HepG2 (cell line): ENCODE measurements at regions not wholly inside any gene's neighbourhood (a gene's known extent, or its start where the extent isn't known, plus 50 kb on each side); places are given as distances from the start of the nearest gene placed in this dataset.

Experiments
- ATAC-seq: fragments of 200-7000 bp; cut with Tn5 transposase; 3 replicates; pipeline ENCODE4 v1.9.1; 2020; ENCODE audit warnings: mild to moderate bottlenecking, moderate library complexity
- BruUV-seq: library from RNA; stranded (reverse); fragments of 400-500 nt; replicated peaks from 2 replicates; lab custom pipeline; 2021; lab: Mats Ljungman, UMichigan
- CTCF ChIA-PET: fragments of 300-600 bp; formaldehyde crosslinking; extraction: SDS; loops from one replicate; lab custom pipeline; 2021; ENCODE audit warnings: low total read pairs, inconsistent platforms, low intra/inter-chr PET ratio; lab: Yijun Ruan, JAX
- POLR2A ChIA-PET: fragments of 350-600 bp; sonication (Branson Sonifier 250); formaldehyde crosslinking; loops from one replicate; lab custom pipeline; 2020; ENCODE audit warnings: antibody characterized with exemption, inconsistent platforms; lab: Yijun Ruan, JAX
- DNase-seq: peaks from one replicate; pipeline ENCODE4 v3.0.0-alpha.2; 2015; ENCODE audit warnings: low spot score
- FAIRE-seq: peaks from 3 replicates; lab custom pipeline; 2011; peaks lifted over from hg19 to GRCh38; lab: Jason Lieb, UNC
- H2AFZ ChIP-seq: one replicate; pipeline ENCODE4 v1.6.1; 2011; ENCODE audit warnings: low read length, inconsistent platforms
- H3K27ac ChIP-seq: fragments of 300-600 bp; 3 replicates; pipeline ENCODE4 v1.8.0; 2011; ENCODE audit warnings: mixed run types, mild to moderate bottlenecking, mixed read lengths, low read length, inconsistent platforms; ENCODE audit not compliant: insufficient read depth; ENCODE audit errors: extremely low read length
- H3K27me3 ChIP-seq, 2 experiments: fragments of 200-600 bp in 1 of 2; 2 replicates in 1 of 2; 3 replicates in 1 of 2; pipeline versions ENCODE4 v1.6.0 to v1.8.0; 2011; ENCODE audit warnings: low read length in 2 of 2, mild to moderate bottlenecking in 2 of 2, moderate library complexity in 2 of 2, inconsistent platforms in 1 of 2; ENCODE audit not compliant: insufficient read depth in 2 of 2, control insufficient read depth in 1 of 2
- H3K36me3 ChIP-seq, 2 experiments: fragments of 200-600 bp in 1 of 2; replicated peaks in 1 of 2; 2 replicates in 1 of 2; 3 replicates in 1 of 2; pipeline versions ENCODE4 v1.5.1 to v1.8.0; 2011; ENCODE audit warnings: low read length in 2 of 2, inconsistent platforms in 1 of 2; ENCODE audit not compliant: insufficient read depth in 2 of 2, control insufficient read depth in 1 of 2
- H3K4me1 ChIP-seq: 2 replicates; pipeline ENCODE4 v1.5.1; 2012; ENCODE audit warnings: low read length, inconsistent platforms; ENCODE audit not compliant: insufficient read depth
- H3K4me2 ChIP-seq: 2 replicates; pipeline ENCODE4 v1.6.0; 2011; ENCODE audit warnings: low read depth, low read length, inconsistent platforms
- H3K4me3 ChIP-seq, 3 experiments: fragments of 200-600 bp in 1 of 3; sonication (generic), shearing (Covaris generic) in 1 of 3; replicated peaks in 1 of 3; 2 replicates each; pipeline ENCODE4 v1.5.1; 2011 to 2016; ENCODE audit warnings: low read length in 3 of 3, inconsistent platforms in 2 of 3, low read depth in 2 of 3, mild to moderate bottlenecking in 2 of 3, control low read depth in 1 of 3, mixed read lengths in 1 of 3; ENCODE audit not compliant: insufficient read depth in 1 of 3
- H3K79me2 ChIP-seq: one replicate; pipeline ENCODE4 v1.6.1; 2011; ENCODE audit warnings: low read length, inconsistent platforms; ENCODE audit not compliant: insufficient read depth
- H3K9ac ChIP-seq: 2 replicates; pipeline ENCODE4 v1.6.0; 2011; ENCODE audit warnings: mild to moderate bottlenecking, low read depth, low read length, inconsistent platforms; ENCODE audit not compliant: insufficient read depth
- H3K9me3 ChIP-seq: 2 replicates; pipeline ENCODE4 v1.5.1; 2012; ENCODE audit warnings: mild to moderate bottlenecking, low read length
- H4K20me1 ChIP-seq: 2 replicates; pipeline ENCODE4 v1.6.0; 2011; ENCODE audit warnings: inconsistent platforms, mild to moderate bottlenecking, low read length, moderate library complexity; ENCODE audit not compliant: insufficient read depth
- ATF7-NPFF ChIP-seq: sonication (generic); formaldehyde crosslinking; IDR thresholded peaks from 2 replicates; pipeline ENCODE4 v1.8.1; 2023; ENCODE audit warnings: mild to moderate bottlenecking, low read depth, missing genetic modification reagents, moderate library complexity
- CEBPG ChIP-seq: IDR thresholded peaks from 2 replicates; pipeline ENCODE4 v1.6.1; 2016
- CENPT ChIP-seq: sonication (generic); formaldehyde crosslinking; IDR thresholded peaks from 2 replicates; pipeline ENCODE4 v1.8.0; 2022; ENCODE audit warnings: low read depth, mild to moderate bottlenecking, moderate library complexity, missing genetic modification reagents
- CENPX ChIP-seq: sonication (generic); formaldehyde crosslinking; IDR thresholded peaks from 2 replicates; pipeline ENCODE4 v1.9.0; 2021; ENCODE audit warnings: mild to moderate bottlenecking, missing genetic modification reagents, moderate library complexity
- FOXK2 ChIP-seq: fragments of 450-650 bp; IDR thresholded peaks from 2 replicates; pipeline ENCODE4 v1.6.1; 2016
- KDM6A ChIP-seq: IDR thresholded peaks from 2 replicates; pipeline ENCODE4 v1.6.1; 2016; ENCODE audit warnings: low read depth
- MIXL1 ChIP-seq: IDR thresholded peaks from 2 replicates; pipeline ENCODE4 v1.6.1; 2016
- NFIB ChIP-seq: sonication (generic); formaldehyde crosslinking; IDR thresholded peaks from 2 replicates; pipeline ENCODE4 v1.9.0; 2021; ENCODE audit warnings: missing genetic modification reagents, mild to moderate bottlenecking, borderline replicate concordance
- NFKB2 ChIP-seq: sonication (generic); formaldehyde crosslinking; IDR thresholded peaks from 2 replicates; pipeline ENCODE4 v1.4.0; 2020; ENCODE audit warnings: missing genetic modification reagents, borderline replicate concordance
- RARA ChIP-seq: IDR thresholded peaks from 2 replicates; pipeline ENCODE4 v1.6.1; 2016; ENCODE audit warnings: missing genetic modification reagents, missing compliant biosample characterization
- SOX13 ChIP-seq, 3 experiments: fragments of 450-650 bp in 1 of 3; sonication (generic) in 1 of 3; formaldehyde crosslinking in 1 of 3; IDR thresholded peaks in 2 of 3; conservative IDR thresholded peaks in 1 of 3; 2 replicates each; pipeline versions ENCODE4 v1.5.0 to v1.6.1; 2016 to 2020; ENCODE audit warnings: antibody characterized with exemption in 1 of 3, mild to moderate bottlenecking in 1 of 3, missing compliant biosample characterization in 1 of 3, missing genetic modification reagents in 1 of 3, moderate library complexity in 1 of 3
- ZFY ChIP-seq: sonication (generic); formaldehyde crosslinking; IDR thresholded peaks from 2 replicates; pipeline ENCODE4 v1.4.0; 2020; ENCODE audit warnings: missing genetic modification reagents
- ZNF749 ChIP-seq: sonication (generic); formaldehyde crosslinking; IDR thresholded peaks from 2 replicates; pipeline ENCODE4 v1.8.0; 2022; ENCODE audit warnings: mild to moderate bottlenecking, missing genetic modification reagents, moderate library complexity, borderline replicate concordance
- ZNF891 ChIP-seq: sonication (generic); formaldehyde crosslinking; IDR thresholded peaks from 2 replicates; pipeline ENCODE4 v1.5.0; 2020; ENCODE audit warnings: mild to moderate bottlenecking, missing genetic modification reagents
- in situ Hi-C: cut with HindIII; loops from 2 replicates; pipeline ENCODE4 v1.10.0; 2017; ENCODE audit warnings: low pct_unique_long_range_greater_than_20kb; ENCODE audit not compliant: extremely low pct_ligation_motif_present
- intact Hi-C: fragments of 100-400 bp; cut with micrococcal nuclease; formaldehyde crosslinking; loops from one replicate; pipeline ENCODE4 v1.10.0; 2022; ENCODE audit not compliant: unreplicated experiment
- TF ChIP-seq, protein P1 (sequence below): sonication (generic); formaldehyde crosslinking; IDR thresholded peaks from 2 replicates; pipeline ENCODE4 v1.4.0; 2020; ENCODE audit warnings: missing genetic modification reagents, borderline replicate concordance
- TF ChIP-seq, protein P2 (sequence below): sonication (generic); formaldehyde crosslinking; IDR thresholded peaks from 2 replicates; pipeline ENCODE4 v1.8.0; 2022; ENCODE audit warnings: mild to moderate bottlenecking, missing genetic modification reagents, borderline replicate concordance
- TF ChIP-seq, protein P3 (sequence below), 2 experiments: sonication (generic) in 1 of 2; formaldehyde crosslinking in 1 of 2; IDR thresholded peaks; 2 replicates each; pipeline versions ENCODE4 v1.4.0 to v1.6.1; 2016 to 2020; ENCODE audit warnings: borderline replicate concordance in 1 of 2, low read depth in 1 of 2, mild to moderate bottlenecking in 1 of 2, missing genetic modification reagents in 1 of 2

DNA sequence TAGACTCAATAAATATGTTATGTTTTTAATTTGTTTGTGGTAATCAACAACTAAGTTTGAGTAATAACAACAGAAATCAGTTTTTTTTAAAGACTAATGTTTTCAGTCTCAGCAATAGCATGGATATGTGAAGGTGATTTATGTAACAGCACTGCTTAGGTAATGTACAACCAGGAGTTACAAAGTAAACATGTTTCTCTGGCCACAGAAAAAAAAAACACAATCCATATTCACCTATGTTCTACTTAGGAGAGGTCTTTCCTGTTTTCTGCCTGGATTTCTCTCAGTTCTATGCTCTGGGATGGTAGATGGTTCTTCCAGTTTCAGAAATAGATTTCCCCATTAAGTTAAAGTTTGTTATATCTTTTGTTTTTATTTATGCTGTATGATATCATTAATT is 579.4 kb downstream of the SI start:
- no peak overlapping the region; a peak in 1 of 6 replicates for H3K4me3 ChIP-seq
- intact Hi-C loops (loop anchor here (1.0 kb wide), 1 partner anchor 21 kb away; no protein-coding TSS in a partner anchor), in situ Hi-C loops (no loop called here)
- H3K27ac ChIP-seq: no peak overlapping the region
- H3K9me3 ChIP-seq: no peaks in the 10 kb centered on the region
- ChIA-PET CTCF (no interaction called here), POLR2A (no interaction called here)
- no peak overlapping the region for H3K9ac ChIP-seq
- no peaks in the 10 kb centered on the region for H3K79me2 ChIP-seq
- peaks cover 13% of the 10 kb centered on the region for H3K4me1 ChIP-seq
- DNase-seq (peak; percentile 44), FAIRE-seq (no peak), ATAC-seq (peak; percentile 91)
- no peaks in the 10 kb centered on the region for H3K27me3 ChIP-seq
- H4K20me1 ChIP-seq: no peaks in the 10 kb centered on the region
- BruUV-seq: no TSS peak
- H3K4me2 ChIP-seq: peak overlapping the region; percentile 35; the same call in 1 of the 2 replicates
- no peaks in the 10 kb centered on the region for H3K36me3 ChIP-seq
- no peak overlapping the region for H2AFZ ChIP-seq
- no peak for TF ChIP-seq NFKB2 (CRISPR knock-in tag)
- TF ChIP-seq, protein P1, sequence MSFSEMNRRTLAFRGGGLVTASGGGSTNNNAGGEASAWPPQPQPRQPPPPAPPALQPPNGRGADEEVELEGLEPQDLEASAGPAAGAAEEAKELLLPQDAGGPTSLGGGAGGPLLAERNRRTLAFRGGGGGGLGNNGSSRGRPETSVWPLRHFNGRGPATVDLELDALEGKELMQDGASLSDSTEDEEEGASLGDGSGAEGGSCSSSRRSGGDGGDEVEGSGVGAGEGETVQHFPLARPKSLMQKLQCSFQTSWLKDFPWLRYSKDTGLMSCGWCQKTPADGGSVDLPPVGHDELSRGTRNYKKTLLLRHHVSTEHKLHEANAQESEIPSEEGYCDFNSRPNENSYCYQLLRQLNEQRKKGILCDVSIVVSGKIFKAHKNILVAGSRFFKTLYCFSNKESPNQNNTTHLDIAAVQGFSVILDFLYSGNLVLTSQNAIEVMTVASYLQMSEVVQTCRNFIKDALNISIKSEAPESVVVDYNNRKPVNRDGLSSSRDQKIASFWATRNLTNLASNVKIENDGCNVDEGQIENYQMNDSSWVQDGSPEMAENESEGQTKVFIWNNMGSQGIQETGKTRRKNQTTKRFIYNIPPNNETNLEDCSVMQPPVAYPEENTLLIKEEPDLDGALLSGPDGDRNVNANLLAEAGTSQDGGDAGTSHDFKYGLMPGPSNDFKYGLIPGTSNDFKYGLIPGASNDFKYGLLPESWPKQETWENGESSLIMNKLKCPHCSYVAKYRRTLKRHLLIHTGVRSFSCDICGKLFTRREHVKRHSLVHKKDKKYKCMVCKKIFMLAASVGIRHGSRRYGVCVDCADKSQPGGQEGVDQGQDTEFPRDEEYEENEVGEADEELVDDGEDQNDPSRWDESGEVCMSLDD (CRISPR knock-in tag): no peak
- TF ChIP-seq SOX13 (IDR thresholded peaks at IDR 0.05): no peak
- TF ChIP-seq SOX13 (CRISPR knock-in tag; conservative IDR thresholded peaks at IDR 0.05 in 1 of 2, IDR thresholded peaks at IDR 0.05 in 1 of 2): peak in 1 of 2 experiments; percentile 23; a peak in 1 of 4 replicates
- no peak for TF ChIP-seq CENPT (CRISPR knock-in tag)
- no peak for TF ChIP-seq FOXK2
- TF ChIP-seq ATF7-NPFF (CRISPR knock-in tag): no peak
- TF ChIP-seq MIXL1: peak; percentile 73; the same call in 1 of the 2 replicates
- no peak for TF ChIP-seq CENPX
- TF ChIP-seq ZNF891: no peak
- no peak for TF ChIP-seq ZNF749 (CRISPR knock-in tag)
- TF ChIP-seq, protein P2, sequence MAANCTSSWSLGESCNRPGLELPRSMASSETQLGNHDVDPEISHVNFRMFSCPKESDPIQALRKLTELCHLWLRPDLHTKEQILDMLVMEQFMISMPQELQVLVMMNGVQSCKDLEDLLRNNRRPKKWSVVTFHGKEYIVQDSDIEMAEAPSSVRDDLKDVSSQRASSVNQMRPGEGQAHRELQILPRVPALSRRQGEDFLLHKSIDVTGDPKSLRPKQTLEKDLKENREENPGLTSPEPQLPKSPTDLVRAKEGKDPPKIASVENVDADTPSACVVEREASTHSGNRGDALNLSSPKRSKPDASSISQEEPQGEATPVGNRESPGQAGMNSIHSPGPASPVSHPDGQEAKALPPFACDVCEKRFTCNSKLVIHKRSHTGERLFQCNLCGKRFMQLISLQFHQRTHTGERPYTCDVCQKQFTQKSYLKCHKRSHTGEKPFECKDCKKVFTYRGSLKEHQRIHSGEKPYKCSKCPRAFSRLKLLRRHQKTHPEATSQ: no peak
- no peak for TF ChIP-seq NFIB (CRISPR knock-in tag)
- TF ChIP-seq ZFY (CRISPR knock-in tag): no peak
- peak; percentile 49 for TF ChIP-seq CEBPG
- TF ChIP-seq, protein P3, sequence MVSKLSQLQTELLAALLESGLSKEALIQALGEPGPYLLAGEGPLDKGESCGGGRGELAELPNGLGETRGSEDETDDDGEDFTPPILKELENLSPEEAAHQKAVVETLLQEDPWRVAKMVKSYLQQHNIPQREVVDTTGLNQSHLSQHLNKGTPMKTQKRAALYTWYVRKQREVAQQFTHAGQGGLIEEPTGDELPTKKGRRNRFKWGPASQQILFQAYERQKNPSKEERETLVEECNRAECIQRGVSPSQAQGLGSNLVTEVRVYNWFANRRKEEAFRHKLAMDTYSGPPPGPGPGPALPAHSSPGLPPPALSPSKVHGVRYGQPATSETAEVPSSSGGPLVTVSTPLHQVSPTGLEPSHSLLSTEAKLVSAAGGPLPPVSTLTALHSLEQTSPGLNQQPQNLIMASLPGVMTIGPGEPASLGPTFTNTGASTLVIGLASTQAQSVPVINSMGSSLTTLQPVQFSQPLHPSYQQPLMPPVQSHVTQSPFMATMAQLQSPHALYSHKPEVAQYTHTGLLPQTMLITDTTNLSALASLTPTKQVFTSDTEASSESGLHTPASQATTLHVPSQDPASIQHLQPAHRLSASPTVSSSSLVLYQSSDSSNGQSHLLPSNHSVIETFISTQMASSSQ (IDR thresholded peaks at IDR 0.05; ENCODE audit: low read depth): peak; percentile 82
- TF ChIP-seq, protein P3 (CRISPR knock-in tag; IDR thresholded peaks at IDR 0.05; ENCODE audit: borderline replicate concordance): no peak
- TF ChIP-seq RARA: peak; percentile 59; the same call in 1 of the 2 replicates
- peak; percentile 46; the same call in 1 of the 2 replicates for TF ChIP-seq KDM6A
